SK-N-SH (cell line): ENCODE measurements at regions not wholly inside any gene's neighbourhood (a gene's known extent, or its start where the extent isn't known, plus 50 kb on each side); places are given as distances from the start of the nearest gene placed in this dataset.

ENCODE experiments used
- CTCF ChIA-PET: fragments of 300-600, 350-600 bp; formaldehyde crosslinking; extraction: SDS; loops from one replicate; lab custom pipeline; 2021; lab: Yijun Ruan, JAX
- POLR2A ChIA-PET: fragments of 350-600 bp; sonication (Branson Sonifier 250); formaldehyde crosslinking; extraction: SDS; loops from one replicate; lab custom pipeline; 2020; ENCODE audit warnings: antibody characterized with exemption, inconsistent platforms; lab: Yijun Ruan, JAX
- DNase-seq: peaks from one replicate; pipeline ENCODE4 v3.0.0; 2012
- H2AFZ ChIP-seq: fragments of 200-600 bp; sonication (generic); 2 replicates; pipeline ENCODE4 v1.8.1; 2016; ENCODE audit warnings: antibody characterized with exemption, mild to moderate bottlenecking, low read depth
- H3F3A ChIP-seq: fragments of 200-600 bp; sonication (generic); replicated peaks from 2 replicates; pipeline ENCODE3; 2016; ENCODE audit warnings: antibody characterized with exemption, mild to moderate bottlenecking; ENCODE audit not compliant: insufficient read depth
- H3K27ac ChIP-seq, 2 experiments: fragments of 200-500 bp in 1 of 2; fragments of 200-600 bp in 1 of 2; sonication (Bioruptor generic) in 1 of 2; sonication (generic), shearing (Covaris generic) in 1 of 2; 2 replicates each; pipeline versions ENCODE4 v1.5.1 to v1.6.1; 2014 to 2016; ENCODE audit warnings: low read depth in 2 of 2, inconsistent platforms in 1 of 2, low read length in 1 of 2, mild to moderate bottlenecking in 1 of 2, mixed read lengths in 1 of 2
- H3K27me3 ChIP-seq: fragments of 200-600 bp; sonication (generic), shearing (Covaris generic); 2 replicates; pipeline ENCODE4 v1.6.1; 2016; ENCODE audit warnings: mixed run types; ENCODE audit not compliant: insufficient read depth
- H3K36me3 ChIP-seq, 2 experiments: fragments of 200-500 bp in 1 of 2; fragments of 200-600 bp in 1 of 2; sonication (Bioruptor generic) in 1 of 2; sonication (generic) in 1 of 2; replicated peaks in 1 of 2; 2 replicates each; pipeline versions ENCODE3 to v1.5.1; 2014 to 2016; ENCODE audit warnings: low read length in 1 of 2, mild to moderate bottlenecking in 1 of 2; ENCODE audit not compliant: insufficient read depth in 2 of 2, control insufficient read depth in 1 of 2
- H3K4me1 ChIP-seq, 2 experiments: fragments of 200-500 bp in 1 of 2; fragments of 200-600 bp in 1 of 2; sonication (Bioruptor generic) in 1 of 2; sonication (generic), shearing (Covaris generic) in 1 of 2; 2 replicates each; pipeline versions ENCODE4 v1.5.1 to v1.6.1; 2014 to 2016; ENCODE audit warnings: low read depth in 1 of 2, low read length in 1 of 2, mixed run types in 1 of 2; ENCODE audit not compliant: insufficient read depth in 2 of 2, control insufficient read depth in 1 of 2
- H3K4me2 ChIP-seq: fragments of 200-600 bp; sonication (generic), shearing (Covaris generic); 2 replicates; pipeline ENCODE4 v1.6.1; 2017; ENCODE audit warnings: mixed run types
- H3K4me3 ChIP-seq, 2 experiments: fragments of 200-500 bp in 1 of 2; fragments of 200-600 bp in 1 of 2; sonication (Bioruptor generic) in 1 of 2; sonication (generic), shearing (Covaris generic) in 1 of 2; 2 replicates each; pipeline versions ENCODE4 v1.5.1 to v1.8.1; 2014 to 2016; ENCODE audit warnings: low read depth in 2 of 2, inconsistent platforms in 1 of 2, low read length in 1 of 2, mild to moderate bottlenecking in 1 of 2, mixed read lengths in 1 of 2, moderate library complexity in 1 of 2
- H3K79me2 ChIP-seq: fragments of 200-600 bp; sonication (generic); 2 replicates; pipeline ENCODE4 v1.8.1; 2017; ENCODE audit warnings: mild to moderate bottlenecking; ENCODE audit not compliant: insufficient read depth
- H3K9ac ChIP-seq: fragments of 200-600 bp; sonication (generic); 2 replicates; pipeline ENCODE4 v1.6.1; 2017; ENCODE audit warnings: mixed run types
- H3K9me2 ChIP-seq: fragments of 200-600 bp; sonication (generic); 2 replicates; pipeline ENCODE4 v1.6.1; 2017; ENCODE audit warnings: mixed run types
- H3K9me3 ChIP-seq: fragments of 200-600 bp; sonication (generic); 2 replicates; pipeline ENCODE4 v1.6.1; 2017; ENCODE audit warnings: mixed run types, mild to moderate bottlenecking, moderate library complexity
- H4K20me1 ChIP-seq: fragments of 200-600 bp; sonication (generic); 2 replicates; pipeline ENCODE4 v1.6.1; 2017; ENCODE audit warnings: mild to moderate bottlenecking, mixed run types; ENCODE audit not compliant: insufficient read depth
- CHD2 ChIP-seq: fragments of 150-350 bp; IDR thresholded peaks from 2 replicates; pipeline ENCODE4 v1.6.1; 2018; ENCODE audit warnings: low read length; ENCODE audit not compliant: partially characterized antibody
- ELF1 ChIP-seq: IDR thresholded peaks from 2 replicates; pipeline ENCODE4 v1.4.0; 2012
- EZH2phosphoT487 ChIP-seq: fragments of 200-600 bp; sonication (generic); IDR thresholded peaks from 2 replicates; pipeline ENCODE4 v1.6.1; 2017; ENCODE audit warnings: low read depth, mixed run types, mild to moderate bottlenecking, antibody characterized with exemption, moderate library complexity, borderline replicate concordance
- FOSL2 ChIP-seq: IDR thresholded peaks from 2 replicates; pipeline ENCODE4 v1.4.0; 2012; ENCODE audit warnings: low read depth, mild to moderate bottlenecking, moderate library complexity, borderline replicate concordance
- FOXJ3 ChIP-seq: sonication (generic); formaldehyde crosslinking; IDR thresholded peaks from 2 replicates; pipeline ENCODE4 v1.5.1; 2020; ENCODE audit warnings: mild to moderate bottlenecking, missing genetic modification reagents
- GABPA ChIP-seq: IDR thresholded peaks from 2 replicates; pipeline ENCODE4 v1.4.0; 2012; ENCODE audit warnings: low read depth, mild to moderate bottlenecking
- GATA2 ChIP-seq: sonication (generic); formaldehyde crosslinking; IDR thresholded peaks from 2 replicates; pipeline ENCODE4 v1.5.0; 2020; ENCODE audit warnings: mild to moderate bottlenecking, missing genetic modification reagents
- JUND ChIP-seq: IDR thresholded peaks from 2 replicates; pipeline ENCODE4 v1.4.0; 2012
- MEF2A ChIP-seq: IDR thresholded peaks from 2 replicates; pipeline ENCODE4 v1.4.0; 2012; ENCODE audit warnings: low read depth, borderline replicate concordance
- MXI1 ChIP-seq: IDR thresholded peaks from 2 replicates; pipeline ENCODE4 v1.6.1; 2012; ENCODE audit warnings: mild to moderate bottlenecking, low read depth, low read length, improper control_type of control experiment
- NFIC ChIP-seq: IDR thresholded peaks from 2 replicates; pipeline ENCODE4 v1.4.0; 2012; ENCODE audit warnings: borderline replicate concordance
- NRF1 ChIP-seq: IDR thresholded peaks from 2 replicates; pipeline ENCODE4 v1.6.1; 2012; ENCODE audit warnings: low read depth, mild to moderate bottlenecking, low read length
- POLR2AphosphoS5 ChIP-seq: IDR thresholded peaks from 2 replicates; pipeline ENCODE4 v1.6.1; 2012; ENCODE audit warnings: low read depth, low read length
- RAD21 ChIP-seq: IDR thresholded peaks from 2 replicates; pipeline ENCODE4 v1.6.1; 2012; ENCODE audit warnings: mild to moderate bottlenecking, low read length
- RFX5 ChIP-seq: IDR thresholded peaks from 2 replicates; pipeline ENCODE4 v1.6.1; 2012; ENCODE audit warnings: mild to moderate bottlenecking, improper control_type of control experiment, low read length
- RXRA ChIP-seq: IDR thresholded peaks from 2 replicates; pipeline ENCODE4 v1.4.0; 2012; ENCODE audit warnings: low read depth, mild to moderate bottlenecking, borderline replicate concordance
- TAF1 ChIP-seq: IDR thresholded peaks from 2 replicates; pipeline ENCODE4 v1.6.1; 2012; ENCODE audit warnings: low read depth, mild to moderate bottlenecking, low read length, moderate library complexity, borderline replicate concordance
- TCF12 ChIP-seq: IDR thresholded peaks from 2 replicates; pipeline ENCODE4 v1.4.0; 2012
- YY1 ChIP-seq: IDR thresholded peaks from 2 replicates; pipeline ENCODE4 v1.4.0; 2012; ENCODE audit warnings: low read depth, mild to moderate bottlenecking
- WGBS: methylation state at CpG from one replicate; pipeline ENCODE4 v1.1.6; 2017; ENCODE audit warnings: low lambda C conversion rate; 5-methylcytosine and 5-hydroxymethylcytosine counted together
- TF ChIP-seq, protein P1 (sequence below): IDR thresholded peaks from 2 replicates; pipeline ENCODE4 v1.4.0; 2012; ENCODE audit warnings: low read depth, borderline replicate concordance
- TF ChIP-seq, protein P2 (sequence below): IDR thresholded peaks from 2 replicates; pipeline ENCODE4 v1.4.0; 2012; ENCODE audit warnings: low read depth, borderline replicate concordance

DNA sequence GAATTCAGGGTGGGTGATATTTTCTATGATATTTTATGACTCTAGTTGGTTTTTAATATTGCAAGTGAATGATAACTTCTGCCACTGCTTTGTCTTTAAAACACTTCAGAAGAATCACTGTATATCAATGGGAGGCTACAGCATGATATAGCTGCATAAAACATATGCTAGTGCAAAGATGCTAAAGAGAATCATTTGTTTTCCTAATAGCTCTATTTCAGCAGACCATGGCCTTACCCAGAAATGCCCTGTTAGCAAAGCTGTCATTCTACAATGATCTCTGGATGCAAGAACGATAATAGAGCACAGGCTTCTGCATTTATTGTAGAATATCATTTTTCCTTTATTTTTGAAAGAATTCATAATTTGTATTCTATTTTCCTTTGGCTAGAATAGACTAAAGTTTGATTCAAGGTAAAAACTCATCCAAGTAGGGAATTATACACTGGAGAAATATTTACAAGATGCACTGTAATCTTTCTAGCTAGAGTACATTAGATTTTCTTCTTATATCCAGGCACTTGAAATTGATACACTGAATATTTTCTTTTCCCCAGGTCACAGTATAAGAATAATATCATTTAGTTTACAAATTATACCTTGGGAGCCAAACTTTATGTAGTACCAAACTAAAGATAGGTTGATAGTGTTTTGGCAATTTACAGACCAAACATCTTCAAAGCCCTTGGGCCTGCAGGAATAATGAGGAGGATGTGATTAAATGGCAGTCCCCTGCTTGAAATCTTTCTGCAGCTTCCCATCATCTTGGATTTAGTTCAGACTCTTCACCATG is 252.6 kb upstream of the LINC00305 start:
- H3K27ac ChIP-seq: no peak overlapping the region
- WGBS: 9% methylated on average over 1 of the region's 1 CpG
- no peaks in the 10 kb centered on the region for H3K36me3 ChIP-seq
- H3K9ac ChIP-seq: no peak overlapping the region
- no peaks in the 10 kb centered on the region for H3F3A ChIP-seq
- POLR2A ChIA-PET: no interaction called here
- CTCF ChIA-PET: no interaction called here
- TF ChIP-seq JUND (no peak), ELF1 (no peak), MXI1 (no peak), CHD2 (no peak), POLR2AphosphoS5 (no peak), RAD21 (no peak), GABPA (no peak), MEF2A (no peak), TAF1 (no peak), NRF1 (no peak), RXRA (no peak), FOXJ3 (no peak), FOSL2 (no peak), EZH2phosphoT487 (no peak), GATA2 (no peak), YY1 (no peak)
- TF ChIP-seq, protein P1, sequence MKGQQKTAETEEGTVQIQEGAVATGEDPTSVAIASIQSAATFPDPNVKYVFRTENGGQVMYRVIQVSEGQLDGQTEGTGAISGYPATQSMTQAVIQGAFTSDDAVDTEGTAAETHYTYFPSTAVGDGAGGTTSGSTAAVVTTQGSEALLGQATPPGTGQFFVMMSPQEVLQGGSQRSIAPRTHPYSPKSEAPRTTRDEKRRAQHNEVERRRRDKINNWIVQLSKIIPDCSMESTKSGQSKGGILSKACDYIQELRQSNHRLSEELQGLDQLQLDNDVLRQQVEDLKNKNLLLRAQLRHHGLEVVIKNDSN: no peak
- H3K9me3 ChIP-seq: no peaks in the 10 kb centered on the region
- H3K4me2 ChIP-seq: no peak overlapping the region
- no peaks in the 10 kb centered on the region for H3K4me1 ChIP-seq
- no peaks in the 10 kb centered on the region for H3K27me3 ChIP-seq
- no peak for DNase-seq
- no peaks in the 10 kb centered on the region for H3K79me2 ChIP-seq
- H4K20me1 ChIP-seq: no peaks in the 10 kb centered on the region
- no peak overlapping the region for H2AFZ ChIP-seq
- no peak overlapping the region for H3K4me3 ChIP-seq
- no peaks in the 10 kb centered on the region for H3K9me2 ChIP-seq

DNA sequence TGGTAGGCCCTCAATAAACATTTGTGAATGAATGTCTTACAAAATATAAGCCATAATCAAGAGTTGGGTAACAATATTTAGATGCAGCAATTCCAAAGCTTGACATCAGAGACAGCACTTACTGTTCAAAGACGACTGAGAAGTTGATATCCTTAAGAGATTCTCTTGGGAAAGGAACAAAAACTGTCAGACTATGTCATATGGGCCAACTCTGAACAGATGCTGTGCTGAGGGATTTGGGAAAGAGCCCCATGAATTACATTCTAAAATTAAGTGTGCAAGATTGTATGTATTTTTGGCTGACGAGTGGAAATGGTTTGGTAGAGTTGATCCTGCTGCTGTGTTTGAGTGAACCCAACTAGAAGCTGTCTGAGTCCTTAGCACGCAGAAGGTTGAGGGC is 250.7 kb upstream of the LINC00305 start:
- CTCF ChIA-PET: no interaction called here
- Histone ChIP-seq H3K9ac (no peak overlapping the region), H3K4me3 (no peak overlapping the region), H3F3A (no peaks in the 10 kb centered on the region), H3K4me1 (no peaks in the 10 kb centered on the region), H3K27ac (no peak overlapping the region), H3K9me3 (no peaks in the 10 kb centered on the region), H3K36me3 (no peaks in the 10 kb centered on the region), H4K20me1 (no peaks in the 10 kb centered on the region), H3K27me3 (no peaks in the 10 kb centered on the region), H3K79me2 (no peaks in the 10 kb centered on the region), H2AFZ (no peak overlapping the region), H3K4me2 (no peak overlapping the region), H3K9me2 (no peaks in the 10 kb centered on the region)
- WGBS: 11% methylated on average over 3 of the region's 3 CpGs
- no peak for DNase-seq
- POLR2A ChIA-PET: no interaction called here
- TF ChIP-seq, protein P2, sequence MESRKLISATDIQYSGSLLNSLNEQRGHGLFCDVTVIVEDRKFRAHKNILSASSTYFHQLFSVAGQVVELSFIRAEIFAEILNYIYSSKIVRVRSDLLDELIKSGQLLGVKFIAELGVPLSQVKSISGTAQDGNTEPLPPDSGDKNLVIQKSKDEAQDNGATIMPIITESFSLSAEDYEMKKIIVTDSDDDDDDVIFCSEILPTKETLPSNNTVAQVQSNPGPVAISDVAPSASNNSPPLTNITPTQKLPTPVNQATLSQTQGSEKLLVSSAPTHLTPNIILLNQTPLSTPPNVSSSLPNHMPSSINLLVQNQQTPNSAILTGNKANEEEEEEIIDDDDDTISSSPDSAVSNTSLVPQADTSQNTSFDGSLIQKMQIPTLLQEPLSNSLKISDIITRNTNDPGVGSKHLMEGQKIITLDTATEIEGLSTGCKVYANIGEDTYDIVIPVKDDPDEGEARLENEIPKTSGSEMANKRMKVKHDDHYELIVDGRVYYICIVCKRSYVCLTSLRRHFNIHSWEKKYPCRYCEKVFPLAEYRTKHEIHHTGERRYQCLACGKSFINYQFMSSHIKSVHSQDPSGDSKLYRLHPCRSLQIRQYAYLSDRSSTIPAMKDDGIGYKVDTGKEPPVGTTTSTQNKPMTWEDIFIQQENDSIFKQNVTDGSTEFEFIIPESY: no peak
- no peak for TF ChIP-seq NFIC
- TF ChIP-seq TCF12: no peak
- no peak for TF ChIP-seq CHD2
- TF ChIP-seq RFX5: no peak
- TF ChIP-seq, all 33 proteins: peak for 0
